CD14-positive monocyte (primary cell): ENCODE measurements at regions not wholly inside any gene's neighbourhood (a gene's known extent, or its start where the extent isn't known, plus 50 kb on each side); places are given as distances from the start of the nearest gene placed in this dataset.

Source experiments
- DNase-seq, 3 donors: peaks; one replicate each; pipeline ENCODE4 v3.0.0-alpha.2; 2011 to 2022
- H2AFZ ChIP-seq: 2 replicates; pipeline ENCODE4 v1.6.0; 2012; ENCODE audit warnings: mild to moderate bottlenecking, low read depth, low read length, inconsistent platforms; ENCODE audit not compliant: insufficient read depth, poor library complexity, severe bottlenecking
- H3K27ac ChIP-seq, 2 donors: 1 replicate in 1 of 2; 2 replicates in 1 of 2; pipeline ENCODE4 v1.5.1; 2012 to 2013; ENCODE audit warnings: low read length in 2 of 2, control low read depth in 1 of 2, inconsistent platforms in 1 of 2, low read depth in 1 of 2, mild to moderate bottlenecking in 1 of 2
- H3K27me3 ChIP-seq, 2 donors: one replicate each; pipeline versions ENCODE4 v1.6.0 to v1.6.1; 2011 to 2013; ENCODE audit warnings: low read length in 2 of 2; ENCODE audit not compliant: control insufficient read depth in 2 of 2, insufficient read depth in 2 of 2
- H3K36me3 ChIP-seq, 2 donors: replicated peaks in 1 of 2; 1 replicate in 1 of 2; 2 replicates in 1 of 2; pipeline versions ENCODE4 v1.5.1 to v1.6.1; 2012 to 2013; ENCODE audit warnings: low read length in 2 of 2, control low read depth in 1 of 2, inconsistent platforms in 1 of 2, mild to moderate bottlenecking in 1 of 2; ENCODE audit not compliant: insufficient read depth in 2 of 2, control insufficient read depth in 1 of 2
- H3K4me1 ChIP-seq, 2 donors: 1 replicate in 1 of 2; 2 replicates in 1 of 2; pipeline versions ENCODE4 v1.5.1 to v1.6.1; 2012 to 2013; ENCODE audit warnings: low read length in 2 of 2, control low read depth in 1 of 2, inconsistent platforms in 1 of 2, mild to moderate bottlenecking in 1 of 2, moderate library complexity in 1 of 2; ENCODE audit not compliant: insufficient read depth in 2 of 2, control insufficient read depth in 1 of 2
- H3K4me2 ChIP-seq: replicated peaks from 2 replicates; pipeline ENCODE3; 2012; ENCODE audit warnings: low read length, moderate library complexity, mild to moderate bottlenecking; ENCODE audit not compliant: poor library complexity, severe bottlenecking; ENCODE audit errors: extremely low read depth
- H3K4me3 ChIP-seq, 3 experiments: fragments of 200-600 bp in 1 of 3; sonication (generic) in 1 of 3; replicated peaks in 1 of 3; 1 replicate in 2 of 3; 2 replicates in 1 of 3; pipeline ENCODE4 v1.5.1; 2011 to 2013; ENCODE audit warnings: low read length in 3 of 3, mild to moderate bottlenecking in 3 of 3, control low read depth in 2 of 3, low read depth in 2 of 3, inconsistent platforms in 1 of 3, moderate library complexity in 1 of 3
- H3K79me2 ChIP-seq: 2 replicates; pipeline ENCODE4 v1.6.0; 2012; ENCODE audit warnings: mild to moderate bottlenecking, control low read depth, inconsistent platforms, low read length, moderate library complexity; ENCODE audit not compliant: insufficient read depth
- H3K9ac ChIP-seq: 2 replicates; pipeline ENCODE4 v1.6.0; 2017; ENCODE audit warnings: low read length, mild to moderate bottlenecking; ENCODE audit not compliant: insufficient read depth, poor library complexity, severe bottlenecking
- H3K9me3 ChIP-seq, 2 donors: replicated peaks in 1 of 2; 1 replicate in 1 of 2; 2 replicates in 1 of 2; pipeline versions ENCODE4 v1.5.1 to v1.6.1; 2012 to 2013; ENCODE audit warnings: low read length in 2 of 2, control low read depth in 1 of 2; ENCODE audit not compliant: control insufficient read depth in 1 of 2, insufficient read depth in 1 of 2
- H4K20me1 ChIP-seq: 2 replicates; pipeline ENCODE4 v1.6.0; 2012; ENCODE audit warnings: mild to moderate bottlenecking, low read length, control low read depth, moderate library complexity; ENCODE audit not compliant: insufficient read depth
- H3K27ac Mint-ChIP-seq, 7 donors: one replicate each; pipeline ENCODE4 v1.8.0; 2020; ENCODE audit warnings: mild to moderate bottlenecking in 7 of 7, mixed read lengths in 7 of 7, moderate library complexity in 6 of 7, inconsistent platforms in 2 of 7
- H3K27me3 Mint-ChIP-seq, 3 donors: one replicate each; pipeline ENCODE4 v1.8.0; 2021 to 2022; ENCODE audit warnings: low read depth in 3 of 3, mild to moderate bottlenecking in 3 of 3, mixed read lengths in 3 of 3, moderate library complexity in 3 of 3, inconsistent platforms in 1 of 3
- H3K36me3 Mint-ChIP-seq, 2 donors: one replicate each; pipeline ENCODE4 v1.8.0; 2020; ENCODE audit warnings: mixed read lengths in 2 of 2, inconsistent platforms in 1 of 2, mild to moderate bottlenecking in 1 of 2
- H3K4me1 Mint-ChIP-seq: one replicate; pipeline ENCODE4 v1.8.0; 2020; ENCODE audit warnings: mild to moderate bottlenecking, mixed read lengths
- H3K4me3 Mint-ChIP-seq, 2 donors: one replicate each; pipeline ENCODE4 v1.8.0; 2020; ENCODE audit warnings: mild to moderate bottlenecking in 2 of 2, mixed read lengths in 2 of 2, moderate library complexity in 1 of 2
- H3K9me3 Mint-ChIP-seq, 7 donors: one replicate each; pipeline ENCODE4 v1.8.0; 2020 to 2022; ENCODE audit warnings: mixed read lengths in 7 of 7, mild to moderate bottlenecking in 6 of 7, moderate library complexity in 6 of 7, inconsistent platforms in 2 of 7
- WGBS: methylation state at CpG from one replicate; pipeline ENCODE4 v1.1.5; 2013; ENCODE audit warnings: missing lambda C conversion rate; ENCODE audit not compliant: insufficient coverage; 5-methylcytosine and 5-hydroxymethylcytosine counted together
- intact Hi-C, 2 donors: fragments of 100-400 bp; cut with micrococcal nuclease; formaldehyde crosslinking; loops; one replicate each; pipeline versions ENCODE4 v1.15.0 to v1.15.1; 2023
- TF ChIP-seq, protein P1 (sequence below): fragments of 200-600 bp; IDR thresholded peaks from one replicate; pipeline ENCODE4 v1.8.0; 2022; ENCODE audit warnings: antibody characterized with exemption, mild to moderate bottlenecking

GRCh38 chr1:47557066-47557465 lies 119.2 kb downstream of the FOXD2 start:
- intact Hi-C loops, result no loop called here
- Histone ChIP-seq H3K4me3 (no peak overlapping the region), H3K27ac (no peak overlapping the region), H3K9me3 (no peaks in the 10 kb centered on the region), H2AFZ (no peak overlapping the region), H3K36me3 (no peaks in the 10 kb centered on the region), H3K4me2 (no peak overlapping the region), H3K79me2 (no peaks in the 10 kb centered on the region), H4K20me1 (no peaks in the 10 kb centered on the region), H3K4me1 (no peaks in the 10 kb centered on the region), H3K27me3 (no peaks in the 10 kb centered on the region), H3K9ac (no peak overlapping the region)
- WGBS, result 100% methylated on average over 2 of the region's 4 CpGs
- H3K36me3 Mint-ChIP-seq, result no peaks in the 10 kb centered on the region
- peaks cover 0 to 1% (median 0%) of the 10 kb centered on the region in 7 donors for H3K9me3 Mint-ChIP-seq
- H3K4me3 Mint-ChIP-seq, result no peak overlapping the region
- H3K27ac Mint-ChIP-seq, result no peak overlapping the region
- DNase-seq, result no peak
- H3K27me3 Mint-ChIP-seq, result peaks cover 3 to 10% (median 8%) of the 10 kb centered on the region in 3 donors
- TF ChIP-seq, protein P1, sequence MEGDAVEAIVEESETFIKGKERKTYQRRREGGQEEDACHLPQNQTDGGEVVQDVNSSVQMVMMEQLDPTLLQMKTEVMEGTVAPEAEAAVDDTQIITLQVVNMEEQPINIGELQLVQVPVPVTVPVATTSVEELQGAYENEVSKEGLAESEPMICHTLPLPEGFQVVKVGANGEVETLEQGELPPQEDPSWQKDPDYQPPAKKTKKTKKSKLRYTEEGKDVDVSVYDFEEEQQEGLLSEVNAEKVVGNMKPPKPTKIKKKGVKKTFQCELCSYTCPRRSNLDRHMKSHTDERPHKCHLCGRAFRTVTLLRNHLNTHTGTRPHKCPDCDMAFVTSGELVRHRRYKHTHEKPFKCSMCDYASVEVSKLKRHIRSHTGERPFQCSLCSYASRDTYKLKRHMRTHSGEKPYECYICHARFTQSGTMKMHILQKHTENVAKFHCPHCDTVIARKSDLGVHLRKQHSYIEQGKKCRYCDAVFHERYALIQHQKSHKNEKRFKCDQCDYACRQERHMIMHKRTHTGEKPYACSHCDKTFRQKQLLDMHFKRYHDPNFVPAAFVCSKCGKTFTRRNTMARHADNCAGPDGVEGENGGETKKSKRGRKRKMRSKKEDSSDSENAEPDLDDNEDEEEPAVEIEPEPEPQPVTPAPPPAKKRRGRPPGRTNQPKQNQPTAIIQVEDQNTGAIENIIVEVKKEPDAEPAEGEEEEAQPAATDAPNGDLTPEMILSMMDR, result no peak
- H3K4me1 Mint-ChIP-seq, result no peaks in the 10 kb centered on the region

GRCh38 chr1:47558601-47559593 lies 121.1 kb downstream of the FOXD2 start:
- Histone ChIP-seq H3K4me1 (no peaks in the 10 kb centered on the region), H3K9me3 (no peaks in the 10 kb centered on the region), H3K4me2 (no peak overlapping the region), H3K27ac (no peak overlapping the region), H3K36me3 (no peaks in the 10 kb centered on the region), H2AFZ (no peak overlapping the region), H3K4me3 (no peak overlapping the region), H3K9ac (no peak overlapping the region), H3K27me3 (no peaks in the 10 kb centered on the region), H4K20me1 (no peaks in the 10 kb centered on the region), H3K79me2 (no peaks in the 10 kb centered on the region)
- 90% methylated on average over 7 of the region's 18 CpGs for WGBS
- no peak for DNase-seq
- intact Hi-C loops, result no loop called here
- peaks cover 2% of the 10 kb centered on the region for H3K4me1 Mint-ChIP-seq
- no peaks in the 10 kb centered on the region for H3K36me3 Mint-ChIP-seq
- peaks cover 3 to 12% (median 9%) of the 10 kb centered on the region in 3 donors for H3K27me3 Mint-ChIP-seq
- peaks cover 0 to 1% (median 0%) of the 10 kb centered on the region in 7 donors for H3K9me3 Mint-ChIP-seq
- no peak overlapping the region for H3K4me3 Mint-ChIP-seq
- H3K27ac Mint-ChIP-seq, result peak overlapping the region in 1 of 7 donors; percentile 37
- TF ChIP-seq, protein P1, result no peak
